Pulmonary artery endothelial cell (primary cell): ENCODE measurements at regions not wholly inside any gene's neighbourhood (a gene's known extent, or its start where the extent isn't known, plus 50 kb on each side); places are given as distances from the start of the nearest gene placed in this dataset.
"Not testable (repeated sequence)": the region's sequence is repeated elsewhere in the genome, so short reads cannot be mapped to it uniquely, and the experiment has no call there.

ENCODE experiments used
- DNase-seq: peaks from one replicate; pipeline ENCODE4 v3.0.0-alpha.2; 2011; ENCODE audit warnings: low read depth, low spot score

DNA sequence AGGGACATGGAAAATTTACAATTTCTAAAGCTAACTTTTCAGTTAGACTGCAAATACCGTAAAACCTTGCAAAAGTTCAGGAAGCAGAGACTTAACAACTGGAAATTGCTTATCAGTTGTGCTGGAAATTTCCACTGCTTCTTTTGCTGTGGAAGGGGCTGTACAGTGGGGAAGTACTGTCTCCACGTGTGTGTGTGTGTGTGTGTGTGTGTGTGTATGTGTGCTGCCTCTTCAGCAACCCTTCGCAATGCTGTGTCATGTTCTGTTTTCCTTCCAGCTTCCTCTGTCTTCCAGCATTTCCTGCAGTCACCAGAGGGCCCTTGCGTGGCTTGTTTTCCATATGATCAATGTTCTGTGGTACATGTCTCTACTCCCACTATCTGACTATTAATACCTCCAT, 87.5 kb upstream of the RANBP3L start:
- no peak for DNase-seq

DNA sequence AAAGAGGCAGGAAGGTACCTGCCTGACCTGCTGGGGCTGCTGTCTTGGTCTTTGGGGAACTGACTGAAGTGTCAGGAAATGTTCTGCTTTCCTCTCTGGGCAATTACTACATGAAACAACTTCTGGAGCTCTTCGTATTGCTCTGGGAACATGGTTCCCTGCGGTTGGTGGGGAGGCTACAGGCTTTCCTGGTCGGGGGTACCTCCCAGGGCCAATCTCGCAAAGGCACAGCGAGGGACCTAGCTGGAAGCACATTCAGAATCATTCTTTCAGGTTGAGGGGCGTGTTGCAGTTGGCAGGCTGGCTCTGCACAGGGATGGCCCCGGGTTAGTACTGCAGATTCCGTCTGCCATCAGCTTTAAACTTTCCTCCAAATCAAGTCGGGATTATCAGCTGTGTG, 88.9 kb upstream of the RANBP3L start:
- DNase-seq: no peak

DNA sequence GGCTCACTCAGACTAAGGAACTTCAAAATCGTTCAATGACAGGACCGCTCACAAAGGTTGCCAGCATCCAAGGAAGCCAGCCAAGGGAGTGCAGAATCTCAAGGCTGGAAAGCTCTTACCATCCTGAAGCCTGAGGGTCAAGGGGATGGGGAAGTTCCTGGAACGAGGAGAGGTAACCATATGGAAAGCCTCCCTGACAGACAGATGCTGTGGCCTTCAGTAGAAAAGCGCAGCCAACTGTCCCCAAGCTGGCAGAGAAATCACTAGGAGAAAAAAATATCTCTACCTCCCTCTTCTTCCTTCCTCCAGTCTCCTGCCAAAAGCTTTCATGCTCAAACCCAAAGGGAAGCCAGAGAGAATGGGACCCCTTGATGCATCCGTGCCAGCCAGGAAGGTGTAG, 90.5 kb upstream of the RANBP3L start:
- no peak for DNase-seq

DNA sequence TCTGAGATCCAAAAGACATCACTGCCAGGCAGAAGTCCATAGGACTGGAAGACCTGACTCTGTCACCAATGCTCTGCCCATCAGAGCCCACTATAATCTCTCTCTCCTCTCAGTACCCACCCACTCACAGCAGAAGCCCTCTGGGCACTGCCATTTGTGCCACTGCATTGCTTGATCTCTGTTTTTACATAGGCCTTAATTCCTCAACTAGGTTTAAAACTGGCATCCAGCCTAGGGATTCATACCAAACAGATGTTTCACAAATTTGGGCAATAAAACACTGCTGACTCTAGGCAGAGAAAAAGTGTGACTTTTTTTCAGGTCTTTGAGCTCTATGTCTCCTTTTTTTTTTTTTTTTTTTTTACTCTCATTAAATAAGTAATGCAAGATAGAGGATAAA, 91.1 kb upstream of the RANBP3L start:
- DNase-seq: no peak

DNA sequence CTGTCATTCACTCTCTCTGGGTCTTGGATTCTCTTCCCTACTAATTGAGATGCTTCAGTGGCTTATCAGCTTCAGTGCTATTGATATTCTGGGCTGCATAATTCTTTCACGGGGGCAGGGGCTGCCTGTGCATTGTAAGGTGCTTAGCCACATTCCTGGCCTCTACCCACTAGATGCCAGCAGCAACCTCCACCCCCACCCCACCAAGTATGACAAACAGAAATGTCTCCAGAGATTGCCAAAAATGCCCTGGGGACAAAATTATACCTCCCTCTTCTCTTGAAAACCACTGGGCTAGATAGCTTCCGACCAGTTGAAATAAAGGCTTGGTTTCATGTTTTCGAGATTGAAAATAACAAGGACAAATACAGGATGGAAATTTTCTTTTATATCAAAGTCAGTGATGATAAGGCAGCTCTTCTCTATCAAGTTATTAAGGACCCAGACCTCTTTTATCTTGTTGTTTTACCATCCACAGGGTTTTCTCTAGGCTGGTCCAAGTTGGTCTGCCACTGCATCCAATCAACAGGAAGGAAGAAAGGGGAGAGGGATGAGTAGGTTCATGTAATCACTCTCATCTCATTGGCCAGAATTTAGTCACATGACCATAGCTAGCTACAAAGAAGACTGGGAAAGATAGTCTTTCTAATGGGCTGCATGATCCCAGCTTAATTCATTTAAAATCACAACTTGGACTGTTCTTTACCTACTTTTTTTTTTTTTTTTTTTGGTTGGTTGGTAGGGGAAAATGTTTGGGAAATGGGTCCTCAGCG, 92.1 kb upstream of the RANBP3L start:
- no peak for DNase-seq

DNA sequence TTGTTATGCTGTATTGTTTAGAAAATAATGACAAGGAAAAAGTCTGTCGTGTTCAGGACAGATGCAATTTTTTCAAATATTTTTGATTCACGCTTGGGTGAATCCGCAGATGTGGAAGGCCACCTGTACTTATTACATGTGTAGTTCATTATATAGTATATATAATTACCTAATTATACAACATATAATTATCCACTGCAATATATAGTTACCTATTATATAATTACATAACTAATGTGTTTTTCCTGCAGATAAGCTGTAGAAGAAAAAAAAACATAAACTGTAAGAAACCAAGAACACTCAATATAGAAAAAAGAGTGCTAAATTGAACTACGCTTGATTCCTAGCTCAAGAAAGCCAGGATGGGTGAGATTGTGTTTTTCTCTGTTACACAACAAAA, 93.6 kb upstream of the RANBP3L start:
- no peak for DNase-seq

- DNase-seq: not testable (repeated sequence)
Observed at GRCh38 chr5:36395947-36396346, 94.2 kb upstream of the RANBP3L start.

DNA sequence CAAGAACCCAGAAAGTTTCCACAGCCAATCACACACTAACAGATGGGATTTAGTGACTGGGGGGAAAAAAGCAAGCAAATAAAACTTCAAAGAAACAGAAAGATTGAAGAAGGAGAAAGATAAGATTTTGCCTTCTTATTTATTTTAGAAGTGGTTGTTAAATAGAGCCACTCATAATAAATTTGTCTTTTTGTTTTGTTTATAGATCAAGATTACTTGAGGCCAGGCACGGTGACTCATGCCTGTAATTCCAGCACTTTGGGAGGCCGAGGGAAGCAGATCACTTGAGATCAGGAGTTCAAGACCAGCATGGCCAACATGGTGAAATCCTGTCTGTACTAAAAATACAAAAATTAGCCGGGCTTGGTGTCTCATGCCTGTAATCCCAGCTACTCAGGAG, 94.9 kb upstream of the RANBP3L start:
- no peak for DNase-seq

DNA sequence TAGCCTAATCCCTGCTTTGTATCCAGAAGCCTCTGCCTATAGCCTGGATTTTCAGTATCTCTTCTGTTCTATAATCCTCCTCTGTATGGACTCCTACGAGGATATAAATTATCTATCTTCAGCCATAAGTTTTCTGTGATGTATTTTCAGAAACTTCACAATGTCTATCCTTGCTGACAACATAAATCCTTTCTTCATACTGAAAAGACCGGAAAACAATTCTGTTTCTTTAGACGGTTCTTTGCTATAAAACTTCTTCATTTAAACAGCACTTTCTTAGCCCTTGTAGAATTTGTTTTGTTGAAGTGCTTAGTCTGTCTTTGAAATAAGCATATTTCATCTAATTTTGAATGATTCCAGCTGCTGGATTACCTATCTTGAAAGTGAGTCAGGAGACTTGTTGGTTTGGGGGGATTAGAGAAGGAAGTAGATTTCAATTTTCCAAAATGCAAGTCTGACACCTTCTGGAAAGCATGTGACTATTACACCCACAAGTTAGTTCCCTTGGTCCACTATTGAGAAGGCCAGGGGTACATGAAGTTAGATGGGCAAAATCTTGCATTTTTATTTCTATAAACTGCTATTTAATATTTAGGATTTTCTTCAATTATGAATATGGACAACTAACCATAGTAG, 96.3 kb upstream of the RANBP3L start:
- DNase-seq: no peak

DNA sequence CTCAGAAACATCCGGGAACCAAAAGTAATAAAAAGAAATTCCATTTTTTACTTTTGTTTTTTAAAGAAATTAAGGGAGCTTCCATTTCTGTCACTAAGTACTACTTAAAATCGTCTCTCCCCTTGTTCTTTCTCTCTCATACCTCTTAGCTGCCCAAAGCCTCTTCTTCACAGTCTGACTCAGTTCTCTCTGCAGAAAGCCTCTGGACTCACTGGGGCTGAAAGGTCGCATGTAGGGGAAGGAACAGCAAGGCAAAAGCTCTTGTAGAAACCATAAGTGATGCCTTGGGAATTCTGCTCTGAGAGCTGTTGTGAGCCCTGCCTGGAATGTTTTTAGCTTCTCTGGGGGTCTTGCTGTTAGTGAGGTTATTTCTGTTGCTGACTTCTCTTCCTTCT, 100.8 kb upstream of the RANBP3L start:
- no peak for DNase-seq

- no peak for DNase-seq
Observed at GRCh38 chr5:36403632-36404311, 102.1 kb upstream of the RANBP3L start.

- DNase-seq: no peak
Observed at GRCh38 chr5:36406023-36406422, 104.3 kb upstream of the RANBP3L start.

DNA sequence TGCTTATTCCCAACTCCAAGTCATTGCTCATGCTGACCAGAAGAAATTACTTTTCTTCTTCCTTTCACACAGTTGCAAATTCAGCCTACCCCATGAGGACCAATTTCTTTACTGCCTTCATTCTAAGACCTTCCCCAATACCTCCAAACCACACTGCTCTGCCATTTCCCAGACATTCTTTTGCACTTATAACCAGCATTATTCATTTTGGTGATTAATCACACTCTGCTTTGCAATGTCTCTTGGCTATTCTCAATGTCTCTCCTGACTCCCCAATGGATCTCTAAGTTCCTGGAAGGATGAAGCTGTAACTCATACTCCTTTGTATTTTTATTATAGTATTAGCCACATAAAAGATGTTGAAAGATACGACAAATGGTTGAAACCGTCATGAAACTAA, 105.7 kb upstream of the RANBP3L start:
- no peak for DNase-seq

- DNase-seq: not testable (repeated sequence)
Observed at GRCh38 chr5:36409711-36410110, 108.0 kb upstream of the RANBP3L start.

GRCh38 chr5:36410672-36411071, 109.0 kb upstream of the RANBP3L start:
- DNase-seq: not testable (repeated sequence)

DNA sequence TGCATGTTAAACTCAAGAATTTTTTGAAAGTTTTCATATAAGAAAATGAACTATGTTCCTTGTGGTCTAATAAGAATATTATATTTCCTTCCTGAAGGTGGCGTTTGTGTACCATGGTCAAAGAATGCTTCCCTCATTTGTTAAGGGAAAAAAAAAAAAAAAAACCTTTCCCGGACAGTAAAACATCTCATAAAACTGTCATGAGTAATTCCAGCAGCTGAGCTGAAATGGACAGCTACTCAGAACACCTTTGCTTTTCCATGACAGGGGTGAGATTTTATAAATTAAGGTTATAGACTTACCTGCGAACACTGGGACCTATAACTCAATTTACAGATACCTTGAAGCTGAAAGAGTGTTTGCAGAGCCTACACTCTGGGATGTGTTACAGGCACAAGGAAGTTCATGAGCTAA, 113.2 kb upstream of the RANBP3L start:
- no peak for DNase-seq

DNA sequence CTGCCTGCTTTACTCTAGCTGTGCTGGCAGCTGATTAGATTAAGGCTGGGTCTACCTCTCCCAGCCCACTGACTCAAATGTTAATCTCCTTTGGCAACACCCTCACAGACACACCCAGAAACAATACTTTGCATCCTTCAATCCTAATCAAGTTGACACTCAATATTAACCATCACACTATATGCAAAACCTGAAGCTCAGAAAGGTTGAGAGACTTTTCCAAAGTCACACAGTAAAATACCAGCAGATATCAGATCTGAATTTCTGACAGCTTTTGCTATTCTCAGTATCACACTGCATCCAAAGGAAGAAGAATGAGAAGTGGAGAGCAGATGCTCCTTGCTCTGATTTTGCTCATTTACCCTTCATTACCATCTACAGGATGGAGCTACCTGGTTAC, 114.9 kb upstream of the RANBP3L start:
- no peak for DNase-seq

DNA sequence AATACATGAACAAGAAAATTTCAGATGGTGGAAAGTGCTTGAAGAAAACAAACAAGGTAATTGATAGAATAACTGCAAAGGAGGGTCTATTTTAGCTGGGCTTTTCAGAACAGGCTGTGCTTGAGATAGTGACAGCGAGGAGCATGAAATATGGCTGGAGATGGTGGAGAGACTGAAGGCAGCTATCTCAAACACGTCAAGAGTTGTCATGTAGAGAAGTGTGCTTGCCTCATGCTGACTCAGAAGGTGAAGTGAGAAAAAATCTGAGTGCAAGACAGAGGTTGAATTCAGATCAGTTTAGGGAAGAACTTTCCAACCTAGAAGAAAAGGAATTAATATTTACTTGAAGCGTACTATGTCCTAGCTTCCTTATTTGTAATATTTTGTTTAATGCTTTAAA, 115.5 kb upstream of the RANBP3L start:
- DNase-seq: no peak

- no peak for DNase-seq
Observed at GRCh38 chr5:36417668-36418067, 116.0 kb upstream of the RANBP3L start.

GRCh38 chr5:36418152-36418979, 116.7 kb upstream of the RANBP3L start:
- no peak for DNase-seq

- DNase-seq: no peak
Observed at GRCh38 chr5:36421256-36421655, 119.6 kb upstream of the RANBP3L start.

GRCh38 chr5:36422952-36423351, 121.2 kb upstream of the RANBP3L start:
- DNase-seq: no peak
